SKM-1 (cell line): ENCODE measurements at regions not wholly inside any gene's neighbourhood (a gene's known extent, or its start where the extent isn't known, plus 50 kb on each side); places are given as distances from the start of the nearest gene placed in this dataset.

Source experiments
- DNase-seq: peaks from one replicate; lab custom pipeline; 2025; ENCODE audit not compliant: unreplicated experiment; lab: John Stamatoyannopoulos, UW

GRCh38 chr13:22399801-22400420 is 729.0 kb downstream of the FGF9 start:
- DNase-seq, result no peak

- no peak for DNase-seq
Observed at GRCh38 chr13:22402682-22403081, 731.8 kb downstream of the FGF9 start.

GRCh38 chr13:22403144-22403543 is 732.3 kb downstream of the FGF9 start:
- no peak for DNase-seq

- no peak for DNase-seq
Observed at GRCh38 chr13:22405891-22406290, 735.0 kb downstream of the FGF9 start.

- no peak for DNase-seq
Observed at GRCh38 chr13:22412452-22412851, 741.6 kb downstream of the FGF9 start.

GRCh38 chr13:22422023-22422422 is 751.1 kb downstream of the FGF9 start:
- DNase-seq, result no peak

GRCh38 chr13:22422712-22423111 is 751.8 kb downstream of the FGF9 start:
- DNase-seq, result no peak

- no peak for DNase-seq
Observed at GRCh38 chr13:22423261-22423660, 752.4 kb downstream of the FGF9 start.

GRCh38 chr13:22425087-22425486 is 754.2 kb downstream of the FGF9 start:
- no peak for DNase-seq

GRCh38 chr13:22427066-22427465 is 753.7 kb upstream of the SGCG start:
- DNase-seq, result no peak

- no peak for DNase-seq
Observed at GRCh38 chr13:22427783-22428182, 753.0 kb upstream of the SGCG start.

GRCh38 chr13:22428188-22428828 is 752.5 kb upstream of the SGCG start:
- no peak for DNase-seq

- DNase-seq, result no peak
Observed at GRCh38 chr13:22432690-22433089, 748.1 kb upstream of the SGCG start.

GRCh38 chr13:22447132-22447886 is 733.5 kb upstream of the SGCG start:
- no peak for DNase-seq

- DNase-seq, result no peak
Observed at GRCh38 chr13:22449251-22449650, 731.5 kb upstream of the SGCG start.

GRCh38 chr13:22451327-22451741 is 729.4 kb upstream of the SGCG start:
- DNase-seq, result no peak

- no peak for DNase-seq
Observed at GRCh38 chr13:22454586-22454985, 726.2 kb upstream of the SGCG start.

GRCh38 chr13:22455036-22455435 is 725.7 kb upstream of the SGCG start:
- no peak for DNase-seq

GRCh38 chr13:22461854-22462490 is 718.8 kb upstream of the SGCG start:
- DNase-seq, result no peak

GRCh38 chr13:22463089-22463488 is 717.7 kb upstream of the SGCG start:
- DNase-seq, result no peak

- DNase-seq, result no peak
Observed at GRCh38 chr13:22468045-22468444, 712.7 kb upstream of the SGCG start.

- DNase-seq, result no peak
Observed at GRCh38 chr13:22468824-22469223, 712.0 kb upstream of the SGCG start.
